GM12892 (cell line): ENCODE measurements at regions not wholly inside any gene's neighbourhood (a gene's known extent, or its start where the extent isn't known, plus 50 kb on each side); places are given as distances from the start of the nearest gene placed in this dataset.

ENCODE experiments used
- POLR2A ChIP-seq: IDR thresholded peaks from 2 replicates; pipeline ENCODE4 v1.6.1; 2011; ENCODE audit warnings: low read depth, low read length, control low read depth
- POLR2AphosphoS5 ChIP-seq: IDR thresholded peaks from 2 replicates; pipeline ENCODE4 v1.6.1; 2011; ENCODE audit warnings: low read depth, low read length, control low read depth
- TAF1 ChIP-seq: IDR thresholded peaks from 2 replicates; pipeline ENCODE4 v1.6.1; 2011; ENCODE audit warnings: low read depth, mild to moderate bottlenecking, control low read depth, low read length, borderline replicate concordance

- TF ChIP-seq POLR2A = no peak
- TF ChIP-seq TAF1 = no peak
- TF ChIP-seq POLR2AphosphoS5 = no peak
Observed at GRCh38 chr11:70926543-70927201, 325.7 kb downstream of the SHANK2 start.
